WTC11 (cell line): ENCODE measurements at regions not wholly inside any gene's neighbourhood (a gene's known extent, or its start where the extent isn't known, plus 50 kb on each side); places are given as distances from the start of the nearest gene placed in this dataset.

Source experiments
- ATAC-seq: fragments of 200-7000 bp; cut with Tn5 transposase; 2 replicates; pipeline ENCODE4 v1.10.0; 2021; ENCODE audit warnings: mild to moderate bottlenecking, moderate library complexity
- CTCF ChIA-PET: fragments of 300-600 bp; sonication (Branson Sonifier 250); formaldehyde crosslinking; loops from one replicate; lab custom pipeline; 2021; ENCODE audit warnings: antibody characterized with exemption; lab: Charles Lee
- POLR2A ChIA-PET: fragments of 350-600 bp; sonication (Branson Sonifier 250); formaldehyde crosslinking; loops from one replicate; lab custom pipeline; 2021; ENCODE audit warnings: antibody characterized with exemption; lab: Charles Lee
- DNase-seq: peaks from one replicate; pipeline ENCODE4 v3.0.0; 2021; ENCODE audit warnings: low spot score
- H3K27ac Mint-ChIP-seq: 2 replicates; pipeline ENCODE4 v1.8.0; 2021; ENCODE audit warnings: mixed read lengths
- H3K27me3 Mint-ChIP-seq: 2 replicates; pipeline ENCODE4 v1.8.0; 2021; ENCODE audit warnings: low read depth, mild to moderate bottlenecking, moderate library complexity, mixed read lengths
- H3K36me3 Mint-ChIP-seq: 2 replicates; pipeline ENCODE4 v1.8.0; 2021; ENCODE audit warnings: mixed read lengths
- H3K4me1 Mint-ChIP-seq: 2 replicates; pipeline ENCODE4 v1.8.0; 2022; ENCODE audit warnings: mixed read lengths
- H3K4me3 Mint-ChIP-seq: 2 replicates; pipeline ENCODE4 v1.8.0; 2021; ENCODE audit warnings: mild to moderate bottlenecking, moderate library complexity, mixed read lengths
- H3K9me3 Mint-ChIP-seq: 2 replicates; pipeline ENCODE4 v1.8.0; 2021; ENCODE audit warnings: mixed read lengths
- ARID4B ChIP-seq: sonication (generic); formaldehyde crosslinking; IDR thresholded peaks from 2 replicates; pipeline ENCODE4 v1.8.0; 2023; ENCODE audit warnings: missing genetic modification reagents, mild to moderate bottlenecking, borderline replicate concordance
- ATF1 ChIP-seq: sonication (generic); formaldehyde crosslinking; IDR thresholded peaks from 2 replicates; pipeline ENCODE4 v1.8.1; 2023; ENCODE audit warnings: mild to moderate bottlenecking, moderate library complexity, missing genetic modification reagents
- ATF2 ChIP-seq: sonication (generic); formaldehyde crosslinking; IDR thresholded peaks from 2 replicates; pipeline ENCODE4 v1.8.1; 2022; ENCODE audit warnings: low read depth, missing genetic modification reagents, borderline replicate concordance
- ATF3 ChIP-seq: sonication (generic); formaldehyde crosslinking; conservative IDR thresholded peaks from 2 replicates; pipeline ENCODE4 v1.8.1; 2022; ENCODE audit warnings: mild to moderate bottlenecking, missing genetic modification reagents
- CBFB ChIP-seq: sonication (generic); formaldehyde crosslinking; IDR thresholded peaks from 2 replicates; pipeline ENCODE4 v1.8.1; 2022; ENCODE audit warnings: mild to moderate bottlenecking, low read depth, missing genetic modification reagents
- CREM ChIP-seq: sonication (generic); formaldehyde crosslinking; IDR thresholded peaks from 2 replicates; pipeline ENCODE4 v1.8.1; 2022; ENCODE audit warnings: mild to moderate bottlenecking, missing genetic modification reagents, moderate library complexity
- CTCF ChIP-seq: fragments of 200-600 bp; IDR thresholded peaks from 2 replicates; pipeline ENCODE4 v1.8.0; 2022; ENCODE audit warnings: antibody characterized with exemption
- ESRRA ChIP-seq: sonication (generic); formaldehyde crosslinking; IDR thresholded peaks from 2 replicates; pipeline ENCODE4 v1.8.1; 2022; ENCODE audit warnings: mild to moderate bottlenecking, missing genetic modification reagents, borderline replicate concordance
- FOXK1 ChIP-seq: sonication (generic); formaldehyde crosslinking; IDR thresholded peaks from 2 replicates; pipeline ENCODE4 v1.8.0; 2022; ENCODE audit warnings: mild to moderate bottlenecking, moderate library complexity, missing genetic modification reagents
- GTF2I ChIP-seq: fragments of 250-450 bp; sonication (Bioruptor Pico); conservative IDR thresholded peaks from 2 replicates; pipeline ENCODE4 v1.4.0; 2021; ENCODE audit warnings: mild to moderate bottlenecking
- IRF1 ChIP-seq: sonication (generic); formaldehyde crosslinking; IDR thresholded peaks from 2 replicates; pipeline ENCODE4 v1.8.0; 2023; ENCODE audit warnings: missing genetic modification reagents
- KAT7 ChIP-seq: sonication (generic); formaldehyde crosslinking; IDR thresholded peaks from 2 replicates; pipeline ENCODE4 v1.8.1; 2023; ENCODE audit warnings: missing genetic modification reagents, mild to moderate bottlenecking, borderline replicate concordance
- MLX ChIP-seq: sonication (generic); formaldehyde crosslinking; IDR thresholded peaks from 2 replicates; pipeline ENCODE4 v1.8.1; 2023; ENCODE audit warnings: mild to moderate bottlenecking, missing genetic modification reagents, moderate library complexity
- MXD4 ChIP-seq: fragments of 250-450 bp; sonication (Bioruptor Pico); IDR thresholded peaks from 2 replicates; pipeline ENCODE4 v1.8.0; 2021; ENCODE audit warnings: mild to moderate bottlenecking, moderate library complexity, borderline replicate concordance
- NR3C1 ChIP-seq: sonication (generic); formaldehyde crosslinking; conservative IDR thresholded peaks from 2 replicates; pipeline ENCODE4 v1.8.1; 2023; ENCODE audit warnings: low read depth, mild to moderate bottlenecking, missing genetic modification reagents
- TEAD1 ChIP-seq: sonication (generic); formaldehyde crosslinking; IDR thresholded peaks from 2 replicates; pipeline ENCODE4 v1.8.0; 2022; ENCODE audit warnings: mild to moderate bottlenecking, missing genetic modification reagents
- ZNF396 ChIP-seq: fragments of 250-450 bp; sonication (Bioruptor Pico); IDR thresholded peaks from 2 replicates; pipeline ENCODE4 v1.8.0; 2021; ENCODE audit warnings: mild to moderate bottlenecking, moderate library complexity, borderline replicate concordance
- ZNF423 ChIP-seq: fragments of 250-450 bp; sonication (Bioruptor Pico); IDR thresholded peaks from 2 replicates; pipeline ENCODE4 v2.1.2; 2022; ENCODE audit warnings: mild to moderate bottlenecking, moderate library complexity

- no peak for TF ChIP-seq CTCF
These were observed 324.5 kb upstream of the UBE2E3 start (continued) for GRCh38 chr2:180655842-180656454.

GRCh38 chr2:180655393-180655792 is 325.0 kb upstream of the UBE2E3 start:
- Mint-ChIP-seq H3K9me3 (no peaks in the 10 kb centered on the region), H3K4me1 (peaks cover 23% of the 10 kb centered on the region), H3K27me3 (no peaks in the 10 kb centered on the region), H3K36me3 (no peaks in the 10 kb centered on the region), H3K4me3 (no peak overlapping the region), H3K27ac (no peak overlapping the region)
- ATAC-seq, result no peak
- no peak for DNase-seq
- CTCF ChIA-PET, result no interaction called here
- TF ChIP-seq ATF2 (CRISPR knock-in tag) (no peak), ZNF423 (no peak), CREM (no peak), ARID4B (CRISPR knock-in tag) (no peak), ATF3 (CRISPR knock-in tag) (no peak), FOXK1 (CRISPR knock-in tag) (no peak), NR3C1 (CRISPR knock-in tag) (no peak), KAT7 (CRISPR knock-in tag) (no peak), IRF1 (CRISPR knock-in tag) (no peak), GTF2I (CRISPR knock-in tag) (no peak), ESRRA (CRISPR knock-in tag) (no peak), CBFB (CRISPR knock-in tag) (no peak), TEAD1 (CRISPR knock-in tag) (no peak), ZNF396 (CRISPR knock-in tag) (no peak), MLX (CRISPR knock-in tag) (no peak), MXD4 (no peak), ATF1 (CRISPR knock-in tag) (no peak)
- POLR2A ChIA-PET, result no interaction called here
